CD4-positive, alpha-beta T cell treated with Interleukin-12 subunit alpha and Interleukin-12 subunit beta, for 1 hour (primary cell): ENCODE measurements at regions not wholly inside any gene's neighbourhood (a gene's known extent, or its start where the extent isn't known, plus 50 kb on each side); places are given as distances from the start of the nearest gene placed in this dataset.
"Not testable (repeated sequence)": the region's sequence is repeated elsewhere in the genome, so short reads cannot be mapped to it uniquely, and the experiment has no call there.

Experiments used
- DNase-seq: peaks from one replicate; pipeline ENCODE4 v3.0.0-alpha.2; 2020

- no peak for DNase-seq
Measured at GRCh38 chr1:222415441-222415840, 132.5 kb downstream of the HHIPL2 start.

DNA sequence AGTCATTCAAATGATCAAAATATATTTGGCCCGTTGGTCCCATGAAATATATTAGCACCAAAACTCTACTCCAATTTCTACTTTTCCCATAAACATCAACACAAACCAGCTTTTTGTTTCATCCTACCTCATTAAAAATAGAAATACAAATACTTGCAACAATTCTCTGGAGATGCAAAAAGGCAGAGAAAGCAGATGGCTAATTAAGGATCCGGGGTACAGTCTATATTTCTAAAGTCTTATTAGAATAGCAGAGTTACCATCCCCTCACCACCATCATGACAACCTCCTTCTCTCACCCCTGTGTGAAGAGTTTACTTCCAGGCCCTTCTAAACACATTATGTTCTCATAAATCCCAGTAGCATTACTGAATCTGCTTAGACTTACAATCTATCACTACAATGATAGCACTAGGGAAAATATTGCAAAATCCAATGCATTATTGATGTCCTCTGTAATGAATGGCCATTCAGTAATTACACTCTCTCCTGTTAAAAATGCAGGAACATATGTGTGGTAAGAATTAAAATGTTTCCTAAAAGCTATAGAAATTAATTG lies 133.8 kb downstream of the HHIPL2 start:
- no peak for DNase-seq

DNA sequence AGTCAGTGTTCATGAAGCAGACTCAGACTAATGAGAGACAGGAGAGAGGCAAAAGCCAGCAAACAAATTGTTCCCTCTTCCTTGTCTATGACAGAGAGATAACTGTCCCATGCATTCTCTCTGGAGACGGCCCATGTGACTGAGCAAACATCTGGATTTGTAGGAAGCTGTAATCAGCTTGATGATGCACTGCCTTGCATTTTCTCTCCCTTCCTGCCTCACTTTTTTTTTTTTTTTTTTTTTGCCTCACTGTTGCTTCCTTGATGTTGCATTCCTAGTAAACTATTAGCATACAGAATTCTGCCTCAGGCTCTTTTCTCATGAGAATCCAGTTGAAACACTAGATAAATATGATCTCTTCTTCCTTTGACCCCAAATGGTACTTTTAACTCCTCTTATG lies 134.5 kb downstream of the HHIPL2 start:
- DNase-seq: no peak

GRCh38 chr1:222404710-222405109 lies 143.2 kb downstream of the HHIPL2 start:
- DNase-seq: peak; percentile 10

GRCh38 chr1:222399197-222399596 lies 148.7 kb downstream of the HHIPL2 start:
- DNase-seq: no peak

GRCh38 chr1:222394224-222394623 lies 153.7 kb downstream of the HHIPL2 start:
- no peak for DNase-seq

- no peak for DNase-seq
Measured at GRCh38 chr1:222392556-222392955, 155.3 kb downstream of the HHIPL2 start.

DNA sequence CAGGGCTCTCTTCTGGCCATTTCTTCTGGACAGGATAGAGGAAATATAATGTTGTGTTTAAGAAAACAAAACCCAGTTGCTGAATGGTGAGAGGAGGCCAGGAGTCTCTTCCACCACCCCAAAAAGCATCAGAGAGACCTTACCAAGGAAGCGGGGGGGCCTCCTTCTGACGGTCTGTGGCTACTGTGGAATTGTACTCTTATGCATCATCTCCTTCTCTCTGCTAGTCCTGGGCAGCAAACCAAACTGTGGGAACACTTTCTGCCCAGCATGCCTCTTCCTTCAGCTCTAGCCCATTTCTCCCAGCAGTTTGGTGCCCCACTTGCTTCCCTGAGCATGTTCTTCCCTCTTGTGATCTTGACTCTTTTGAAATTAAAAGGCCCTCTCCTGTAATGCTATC lies 157.7 kb downstream of the HHIPL2 start:
- DNase-seq: no peak

GRCh38 chr1:222387007-222387814 lies 160.7 kb downstream of the HHIPL2 start:
- no peak for DNase-seq

DNA sequence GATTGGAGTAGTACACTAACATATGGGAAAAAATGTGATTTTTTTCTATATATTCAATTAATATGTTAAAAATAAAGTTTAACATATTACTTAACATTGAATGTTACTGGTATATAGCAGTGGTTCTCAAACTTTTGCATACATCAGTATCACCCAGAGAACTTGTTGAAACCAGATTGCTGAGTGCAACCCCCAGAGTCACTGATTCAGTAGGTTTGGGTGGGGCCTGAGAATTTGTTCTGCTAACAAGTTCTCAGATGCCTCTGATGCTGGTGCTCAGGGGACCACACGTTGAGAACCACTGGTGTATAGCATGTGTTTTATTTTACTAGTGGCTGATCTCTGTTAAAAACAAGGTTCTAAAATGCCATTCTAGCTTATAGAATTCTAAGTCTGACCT lies 161.9 kb downstream of the HHIPL2 start:
- no peak for DNase-seq

DNA sequence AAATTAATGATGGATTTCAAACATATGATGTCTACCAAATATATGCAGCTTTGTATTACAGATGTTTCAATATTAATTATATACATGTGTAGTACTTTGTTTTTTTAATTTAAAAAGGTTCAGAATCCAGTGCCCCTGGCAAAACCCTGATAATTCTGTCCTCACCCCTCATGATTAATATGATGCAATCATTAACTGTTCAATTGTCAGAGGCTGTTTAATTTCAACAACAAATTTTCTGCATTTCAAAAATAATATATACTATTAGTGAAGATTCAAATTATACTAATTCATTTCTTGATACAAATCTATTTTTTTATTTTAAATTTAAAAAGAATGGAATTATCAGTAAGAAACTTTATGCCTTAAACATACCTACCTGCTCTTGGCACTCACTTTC lies 162.6 kb downstream of the HHIPL2 start:
- DNase-seq: no peak

- no peak for DNase-seq
Measured at GRCh38 chr1:222384531-222384930, 163.4 kb downstream of the HHIPL2 start.

GRCh38 chr1:222382171-222382570 lies 165.7 kb downstream of the HHIPL2 start:
- no peak for DNase-seq

DNA sequence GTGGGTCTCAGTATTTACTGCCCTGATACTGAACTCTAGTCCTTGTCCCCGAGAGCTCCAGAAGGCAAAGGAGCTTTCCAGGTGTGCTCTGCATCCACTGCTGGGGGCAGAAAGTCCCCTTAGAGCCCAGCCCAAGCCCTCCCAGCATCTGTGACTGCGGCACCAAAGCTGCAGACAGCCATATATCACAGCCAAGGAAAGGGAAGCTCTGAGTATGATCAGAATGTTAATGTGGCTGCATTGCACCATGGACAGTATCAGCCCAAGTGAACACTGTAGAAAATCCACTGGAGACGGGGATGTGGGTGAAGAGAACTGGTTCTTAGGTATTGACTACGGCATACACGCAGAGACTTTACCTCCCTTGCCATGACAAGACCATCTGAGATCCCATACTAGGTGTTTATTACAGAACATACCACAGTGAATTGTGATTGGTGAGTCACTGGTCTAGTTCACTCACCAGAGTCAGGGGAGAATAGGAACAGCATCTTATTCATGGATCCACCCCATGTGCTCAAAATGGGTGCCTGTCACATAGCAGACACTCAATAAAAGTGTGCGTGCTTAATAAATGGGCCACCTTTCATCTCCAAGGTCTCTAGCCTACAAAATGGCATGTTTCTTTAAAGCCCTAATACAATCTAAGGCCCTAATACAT lies 170.3 kb downstream of the HHIPL2 start:
- DNase-seq: no peak

- not testable (repeated sequence) for DNase-seq
Measured at GRCh38 chr1:222376791-222377190, 171.1 kb downstream of the HHIPL2 start.

DNA sequence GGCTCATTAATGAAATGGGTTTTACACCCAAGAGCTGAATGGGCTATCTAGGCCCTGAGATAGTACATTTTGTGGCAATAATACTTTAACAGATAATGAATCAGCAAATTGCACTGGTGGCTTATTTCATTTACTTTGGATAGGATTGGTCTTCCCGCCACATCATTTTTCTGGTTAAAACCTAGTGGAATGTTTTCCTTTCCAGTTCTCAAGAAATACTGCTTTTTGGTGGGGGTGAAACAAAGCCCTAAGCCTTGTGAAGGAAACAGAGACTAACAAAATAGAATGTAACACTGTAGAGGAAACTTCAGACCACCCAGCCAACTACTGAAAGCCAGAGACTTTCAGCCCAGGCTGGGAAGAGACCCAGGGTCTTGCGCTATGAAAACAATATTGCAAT lies 172.2 kb downstream of the HHIPL2 start:
- no peak for DNase-seq

GRCh38 chr1:222373831-222374602 lies 173.9 kb downstream of the HHIPL2 start:
- DNase-seq: no peak

- no peak for DNase-seq
Measured at GRCh38 chr1:222373216-222373615, 174.7 kb downstream of the HHIPL2 start.

DNA sequence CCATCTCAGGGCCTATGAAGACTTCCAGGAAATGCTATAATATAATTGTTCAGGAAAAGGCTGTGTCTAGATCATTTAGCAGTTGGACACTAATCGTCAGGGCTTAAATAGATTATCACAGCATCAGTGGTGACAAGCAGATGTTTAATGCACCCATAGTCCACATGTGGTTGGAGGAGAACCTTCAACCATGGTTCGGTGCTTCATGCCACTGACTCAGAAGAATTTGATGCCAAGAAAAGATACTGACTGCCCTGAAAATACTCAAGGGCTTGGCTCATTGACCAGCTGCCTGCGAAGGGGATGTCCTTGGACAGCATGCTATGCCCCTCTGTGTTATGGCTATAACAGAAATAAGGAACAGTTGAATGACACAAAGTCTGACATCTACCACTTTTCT lies 175.7 kb downstream of the HHIPL2 start:
- DNase-seq: no peak

DNA sequence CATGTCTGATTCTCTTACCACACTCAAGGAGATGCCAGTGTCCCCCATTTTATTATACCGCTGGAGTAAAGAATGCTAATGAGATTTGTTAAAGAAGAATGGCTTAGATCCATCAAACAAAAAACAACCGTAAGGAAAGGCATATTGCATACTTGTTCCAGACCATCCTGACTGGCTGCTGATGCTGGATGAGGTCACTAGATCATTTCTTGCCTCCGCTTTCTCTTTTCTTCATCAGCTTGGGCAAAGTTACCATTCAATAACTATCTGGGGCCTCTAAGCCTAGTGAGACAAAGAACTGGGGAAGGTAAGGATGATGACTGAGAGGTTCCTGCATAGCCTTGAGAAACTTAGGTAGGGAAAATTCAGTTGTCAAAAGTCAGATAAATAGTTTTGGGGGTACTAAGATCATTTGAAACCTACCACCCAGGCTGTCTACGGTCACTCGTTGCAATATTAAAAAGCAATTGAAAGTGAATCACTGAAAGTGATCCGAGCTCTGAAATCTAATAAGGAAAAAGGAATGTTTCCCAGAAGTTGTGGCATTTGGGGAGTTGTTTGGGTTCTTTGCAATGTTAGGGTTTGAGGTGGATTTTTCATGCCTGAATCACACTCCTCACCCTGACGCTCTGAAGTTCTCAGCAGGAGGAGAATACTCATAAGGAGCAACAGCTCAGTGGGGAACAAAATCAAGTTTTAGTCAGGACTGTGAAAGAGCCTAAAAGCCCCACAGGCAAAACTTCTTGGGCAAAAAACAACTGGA lies 176.8 kb downstream of the HHIPL2 start:
- DNase-seq: no peak

GRCh38 chr1:222370081-222370912 lies 177.6 kb downstream of the HHIPL2 start:
- DNase-seq: no peak

- no peak for DNase-seq
Measured at GRCh38 chr1:222369148-222369547, 178.8 kb downstream of the HHIPL2 start.
